Right lobe of liver (tissue), 6 donors: ENCODE measurements at regions not wholly inside any gene's neighbourhood (a gene's known extent, or its start where the extent isn't known, plus 50 kb on each side); places are given as distances from the start of the nearest gene placed in this dataset.

Source experiments
- ATAC-seq, 4 donors: fragments of 200-7000 bp; cut with Tn5 transposase; one replicate each; pipeline ENCODE4 v1.9.1; 2020; ENCODE audit warnings: mild to moderate bottlenecking in 4 of 4, moderate library complexity in 4 of 4
- DNase-seq, 3 donors: peaks; one replicate each; pipeline ENCODE4 v3.0.0-alpha.2; 2020
- H3K27ac ChIP-seq, 3 donors: fragments of 200-600 bp; one replicate each; pipeline ENCODE4 v1.8.0; 2022
- H3K27me3 ChIP-seq, 2 donors: fragments of 200-600 bp; one replicate each; pipeline ENCODE4 v1.8.0; 2022
- H3K36me3 ChIP-seq, 4 donors: fragments of 200-600 bp; sonication (generic) in 1 of 4; one replicate each; pipeline versions ENCODE4 v1.5.1 to v1.8.0; 2017 to 2022; ENCODE audit warnings: control low read depth in 1 of 4
- H3K4me1 ChIP-seq, 4 donors: fragments of 200-600 bp; sonication (generic) in 1 of 4; one replicate each; pipeline versions ENCODE4 v1.5.1 to v1.8.0; 2017 to 2022; ENCODE audit warnings: control low read depth in 1 of 4
- H3K4me3 ChIP-seq, 3 donors: fragments of 200-600 bp; one replicate each; pipeline ENCODE4 v1.8.0; 2022
- H3K9me3 ChIP-seq, 4 donors: fragments of 200-600 bp; sonication (generic) in 1 of 4; one replicate each; pipeline versions ENCODE4 v1.5.1 to v1.8.0; 2017 to 2022; ENCODE audit warnings: control low read depth in 1 of 4
- CTCF ChIP-seq, 4 donors: fragments of 200-600 bp in 3 of 4; fragments of 450-650 bp in 1 of 4; IDR thresholded peaks; one replicate each; pipeline versions ENCODE4 v1.5.1 to v1.8.0; 2016 to 2022; ENCODE audit warnings: antibody characterized with exemption in 4 of 4, mild to moderate bottlenecking in 2 of 4
- POLR2A ChIP-seq: fragments of 450-650 bp; IDR thresholded peaks from one replicate; pipeline ENCODE4 v1.6.1; 2017; ENCODE audit warnings: antibody characterized with exemption, mild to moderate bottlenecking
- WGBS: methylation state at CpG from one replicate; pipeline ENCODE4 v1.1.6; 2018; ENCODE audit warnings: low coverage, low lambda C conversion rate; ENCODE audit not compliant: insufficient coverage; ENCODE audit errors: missing lambda C conversion rate; 5-methylcytosine and 5-hydroxymethylcytosine counted together
- intact Hi-C, 2 donors: fragments of 100-400 bp; cut with DNase I; formaldehyde crosslinking; loops; one replicate each; pipeline versions ENCODE4 v1.11.2 to v1.14.1; 2022
- donor health status: DM: no; HTN: yes; CAD: no.
- donor health status: DM: no; HTN: no; CAD: no.
- donor health status: DM: no; HTN: no; CAD: no.
- donor health status: DM: no; HTN: yes; CAD: no.
- donor health status: DM: no; HTN: yes; CAD: no.

GRCh38 chr17:31657876-31658275 lies 201.2 kb downstream of the COPRS start:
- intact Hi-C loops, result no loop called here
- WGBS, result 72% methylated on average over 3 of the region's 4 CpGs
- no peak for ATAC-seq

GRCh38 chr17:31654936-31655335 lies 204.1 kb downstream of the COPRS start:
- Histone ChIP-seq H3K9me3 (no peaks in the 10 kb centered on the region), H3K27ac (no peak overlapping the region), H3K36me3 (no peaks in the 10 kb centered on the region), H3K4me3 (no peak overlapping the region), H3K4me1 (no peaks in the 10 kb centered on the region), H3K27me3 (no peaks in the 10 kb centered on the region)
- 80% methylated on average over 1 of the region's 8 CpGs for WGBS
- no peak for TF ChIP-seq POLR2A
- no peak for TF ChIP-seq CTCF (IDR thresholded peaks at IDR 0.05)
- intact Hi-C loops, result no loop called here
- peak in 1 of 4 donors; percentile 40 for ATAC-seq
- no peak for DNase-seq

More at GRCh38 chr17:31657876-31658275, 201.2 kb downstream of the COPRS start:
- Histone ChIP-seq H3K36me3 (no peaks in the 10 kb centered on the region), H3K4me1 (no peaks in the 10 kb centered on the region), H3K27me3 (no peaks in the 10 kb centered on the region), H3K4me3 (no peak overlapping the region), H3K9me3 (peaks cover 0 to 2% (median 0%) of the 10 kb centered on the region in 4 donors), H3K27ac (no peak overlapping the region)
- no peak for DNase-seq
- TF ChIP-seq POLR2A, result no peak
- TF ChIP-seq CTCF (IDR thresholded peaks at IDR 0.05), result no peak

GRCh38 chr17:31653691-31654090 lies 205.4 kb downstream of the COPRS start:
- Histone ChIP-seq H3K27me3 (no peaks in the 10 kb centered on the region), H3K36me3 (no peaks in the 10 kb centered on the region), H3K4me1 (no peaks in the 10 kb centered on the region), H3K4me3 (no peak overlapping the region), H3K9me3 (no peaks in the 10 kb centered on the region), H3K27ac (no peak overlapping the region)
- intact Hi-C loops, result no loop called here
- TF ChIP-seq POLR2A (no peak), CTCF (IDR thresholded peaks at IDR 0.05) (no peak)
- DNase-seq (no peak), ATAC-seq (no peak)
- WGBS, result 35% methylated on average over 3 of the region's 6 CpGs

- intact Hi-C loops, result no loop called here
- H3K36me3 ChIP-seq, result no peaks in the 10 kb centered on the region
- H3K27ac ChIP-seq, result no peak overlapping the region
- no peaks in the 10 kb centered on the region for H3K27me3 ChIP-seq
- DNase-seq (no peak), ATAC-seq (no peak)
- WGBS, result 83% methylated on average over 3 of the region's 5 CpGs
- no peaks in the 10 kb centered on the region for H3K4me1 ChIP-seq
- H3K4me3 ChIP-seq, result no peak overlapping the region
- no peaks in the 10 kb centered on the region for H3K9me3 ChIP-seq
- TF ChIP-seq CTCF (IDR thresholded peaks at IDR 0.05), result no peak
- no peak for TF ChIP-seq POLR2A
These were observed 208.1 kb downstream of the COPRS start for GRCh38 chr17:31650756-31651520.
